HL-60 (cell line): ENCODE measurements at regions not wholly inside any gene's neighbourhood (a gene's known extent, or its start where the extent isn't known, plus 50 kb on each side); places are given as distances from the start of the nearest gene placed in this dataset.

Experiments
- GABPA ChIP-seq: IDR thresholded peaks from 2 replicates; pipeline ENCODE4 v1.6.1; 2012; ENCODE audit warnings: low read depth
- POLR2AphosphoS5 ChIP-seq: IDR thresholded peaks from 2 replicates; pipeline ENCODE4 v1.6.1; 2012; ENCODE audit warnings: low read depth
- SPI1 ChIP-seq: IDR thresholded peaks from 2 replicates; pipeline ENCODE4 v1.6.1; 2012; ENCODE audit warnings: low read depth, mild to moderate bottlenecking, borderline replicate concordance
- TF ChIP-seq, protein P1 (sequence below): IDR thresholded peaks from one replicate; pipeline ENCODE4 v1.5.1; 2011; ENCODE audit warnings: low read length, control low read depth, inconsistent platforms; ENCODE audit not compliant: insufficient read depth
- TF ChIP-seq, protein P2 (sequence below): IDR thresholded peaks from 2 replicates; pipeline ENCODE4 v1.6.1; 2012; ENCODE audit warnings: low read depth; ENCODE audit not compliant: insufficient replicate concordance

DNA sequence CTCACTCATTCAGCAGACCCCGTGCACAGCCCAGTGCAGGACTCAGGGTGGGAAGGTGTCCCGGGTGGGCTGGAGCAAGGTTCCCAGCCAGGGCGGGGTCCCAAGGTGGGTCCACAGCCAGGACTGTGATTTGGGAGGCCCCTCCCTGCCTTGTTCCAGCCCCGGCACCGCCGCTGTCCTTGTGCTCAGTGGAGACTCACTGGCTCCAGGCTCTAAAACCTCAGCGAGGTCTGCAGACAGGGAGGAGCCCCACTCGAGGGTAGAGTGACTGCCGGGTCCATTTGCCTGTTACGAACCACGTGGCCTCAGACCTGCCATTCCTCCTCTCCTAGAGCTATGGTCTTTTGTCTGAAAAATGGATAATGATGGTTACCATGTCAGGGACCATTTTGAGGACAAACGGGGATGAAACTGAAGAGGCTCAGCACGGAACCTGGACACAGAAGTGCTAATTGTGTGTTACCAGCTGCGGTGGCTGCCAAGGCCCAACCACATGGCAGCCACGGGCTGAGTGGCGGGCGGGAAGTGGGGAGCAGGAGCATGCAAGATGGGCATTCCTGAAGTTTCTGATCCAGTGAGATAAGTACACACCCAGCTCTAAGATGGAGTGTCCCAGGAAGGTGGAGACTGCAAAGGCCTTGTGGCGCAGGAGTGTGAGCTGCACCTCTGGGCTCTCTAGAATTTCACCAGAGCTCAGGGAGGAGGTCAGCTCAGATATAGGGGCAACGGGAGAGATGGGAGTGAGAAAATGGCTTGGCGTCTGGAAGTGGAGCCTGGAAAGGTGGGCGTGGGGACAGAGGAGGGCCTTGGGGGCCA lies 317.6 kb downstream of the SEC14L1 start:
- TF ChIP-seq, protein P1, sequence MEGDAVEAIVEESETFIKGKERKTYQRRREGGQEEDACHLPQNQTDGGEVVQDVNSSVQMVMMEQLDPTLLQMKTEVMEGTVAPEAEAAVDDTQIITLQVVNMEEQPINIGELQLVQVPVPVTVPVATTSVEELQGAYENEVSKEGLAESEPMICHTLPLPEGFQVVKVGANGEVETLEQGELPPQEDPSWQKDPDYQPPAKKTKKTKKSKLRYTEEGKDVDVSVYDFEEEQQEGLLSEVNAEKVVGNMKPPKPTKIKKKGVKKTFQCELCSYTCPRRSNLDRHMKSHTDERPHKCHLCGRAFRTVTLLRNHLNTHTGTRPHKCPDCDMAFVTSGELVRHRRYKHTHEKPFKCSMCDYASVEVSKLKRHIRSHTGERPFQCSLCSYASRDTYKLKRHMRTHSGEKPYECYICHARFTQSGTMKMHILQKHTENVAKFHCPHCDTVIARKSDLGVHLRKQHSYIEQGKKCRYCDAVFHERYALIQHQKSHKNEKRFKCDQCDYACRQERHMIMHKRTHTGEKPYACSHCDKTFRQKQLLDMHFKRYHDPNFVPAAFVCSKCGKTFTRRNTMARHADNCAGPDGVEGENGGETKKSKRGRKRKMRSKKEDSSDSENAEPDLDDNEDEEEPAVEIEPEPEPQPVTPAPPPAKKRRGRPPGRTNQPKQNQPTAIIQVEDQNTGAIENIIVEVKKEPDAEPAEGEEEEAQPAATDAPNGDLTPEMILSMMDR, result no peak
- TF ChIP-seq GABPA (no peak), POLR2AphosphoS5 (no peak), SPI1 (no peak)
- TF ChIP-seq, protein P2, sequence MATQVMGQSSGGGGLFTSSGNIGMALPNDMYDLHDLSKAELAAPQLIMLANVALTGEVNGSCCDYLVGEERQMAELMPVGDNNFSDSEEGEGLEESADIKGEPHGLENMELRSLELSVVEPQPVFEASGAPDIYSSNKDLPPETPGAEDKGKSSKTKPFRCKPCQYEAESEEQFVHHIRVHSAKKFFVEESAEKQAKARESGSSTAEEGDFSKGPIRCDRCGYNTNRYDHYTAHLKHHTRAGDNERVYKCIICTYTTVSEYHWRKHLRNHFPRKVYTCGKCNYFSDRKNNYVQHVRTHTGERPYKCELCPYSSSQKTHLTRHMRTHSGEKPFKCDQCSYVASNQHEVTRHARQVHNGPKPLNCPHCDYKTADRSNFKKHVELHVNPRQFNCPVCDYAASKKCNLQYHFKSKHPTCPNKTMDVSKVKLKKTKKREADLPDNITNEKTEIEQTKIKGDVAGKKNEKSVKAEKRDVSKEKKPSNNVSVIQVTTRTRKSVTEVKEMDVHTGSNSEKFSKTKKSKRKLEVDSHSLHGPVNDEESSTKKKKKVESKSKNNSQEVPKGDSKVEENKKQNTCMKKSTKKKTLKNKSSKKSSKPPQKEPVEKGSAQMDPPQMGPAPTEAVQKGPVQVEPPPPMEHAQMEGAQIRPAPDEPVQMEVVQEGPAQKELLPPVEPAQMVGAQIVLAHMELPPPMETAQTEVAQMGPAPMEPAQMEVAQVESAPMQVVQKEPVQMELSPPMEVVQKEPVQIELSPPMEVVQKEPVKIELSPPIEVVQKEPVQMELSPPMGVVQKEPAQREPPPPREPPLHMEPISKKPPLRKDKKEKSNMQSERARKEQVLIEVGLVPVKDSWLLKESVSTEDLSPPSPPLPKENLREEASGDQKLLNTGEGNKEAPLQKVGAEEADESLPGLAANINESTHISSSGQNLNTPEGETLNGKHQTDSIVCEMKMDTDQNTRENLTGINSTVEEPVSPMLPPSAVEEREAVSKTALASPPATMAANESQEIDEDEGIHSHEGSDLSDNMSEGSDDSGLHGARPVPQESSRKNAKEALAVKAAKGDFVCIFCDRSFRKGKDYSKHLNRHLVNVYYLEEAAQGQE, result no peak
